Tibial nerve (tissue), 3 donors: ENCODE measurements at regions not wholly inside any gene's neighbourhood (a gene's known extent, or its start where the extent isn't known, plus 50 kb on each side); places are given as distances from the start of the nearest gene placed in this dataset.

Source experiments
- CTCF ChIP-seq, 5 experiments: fragments of 200-600 bp in 3 of 5; fragments of 450-650 bp in 2 of 5; sonication (generic) in 3 of 5; IDR thresholded peaks; one replicate each; pipeline ENCODE4 v1.5.1; 2016 to 2019; ENCODE audit warnings: antibody characterized with exemption in 5 of 5, mild to moderate bottlenecking in 3 of 5, moderate library complexity in 2 of 5
- POLR2A ChIP-seq, 2 donors: fragments of 450-650 bp; IDR thresholded peaks; one replicate each; pipeline ENCODE4 v1.6.1; 2017; ENCODE audit warnings: antibody characterized with exemption in 2 of 2, mild to moderate bottlenecking in 2 of 2, moderate library complexity in 2 of 2

- no peak for TF ChIP-seq CTCF (IDR thresholded peaks at IDR 0.05)
- TF ChIP-seq POLR2A (IDR thresholded peaks at IDR 0.05), result no peak
These were observed 297.0 kb downstream of the HNRNPD start for GRCh38 chr4:82076809-82077208.
